ENCODE measurements at regions not wholly inside any gene's neighbourhood (a gene's known extent, or its start where the extent isn't known, plus 50 kb on each side); places are given as distances from the start of the nearest gene placed in this dataset.

- no peaks in the 10 kb centered on the region for H3K27me3 Mint-ChIP-seq
- Histone ChIP-seq H3K36me3 (ENCODE audit: insufficient read depth, low read length) (no peaks in the 10 kb centered on the region), H3K27me3 (ENCODE audit: control insufficient read depth in 1 of 2, insufficient read depth in 2 of 2, low read length in 2 of 2) (no peaks in the 10 kb centered on the region), H3K4me3 (ENCODE audit: low read length) (no peak overlapping the region), H3K9me3 (ENCODE audit: control insufficient read depth in 1 of 2, insufficient read depth in 1 of 2, low read length in 2 of 2) (no peaks in the 10 kb centered on the region), H3K4me1 (ENCODE audit: insufficient read depth, low read length) (no peaks in the 10 kb centered on the region), H3K27ac (ENCODE audit: low read depth in 1 of 2, low read length in 2 of 2) (no peak overlapping the region)
- ATAC-seq (ENCODE audit: poor library complexity) = no peak
- TF ChIP-seq CTCF (IDR thresholded peaks at IDR 0.05) = no peak
- H3K4me1 Mint-ChIP-seq (ENCODE audit: low read depth) = no peaks in the 10 kb centered on the region
- DNase-seq = no peak
- intact Hi-C loops (cut with DNase I, micrococcal nuclease) = no loop called here
- H3K4me3 Mint-ChIP-seq = no peak overlapping the region
- POLR2A ChIA-PET = no interaction called here
- no peaks in the 10 kb centered on the region for H3K36me3 Mint-ChIP-seq (ENCODE audit: low read depth)
- no peaks in the 10 kb centered on the region for H3K9me3 Mint-ChIP-seq
- H3K27ac Mint-ChIP-seq = no peak overlapping the region
- CTCF ChIA-PET = no interaction called here
Measured at GRCh38 chr20:11057624-11058023, 383.8 kb upstream of the JAG1 start.

GRCh38 chr20:11059659-11060058, 385.9 kb upstream of the JAG1 start:
- no peak for DNase-seq
- Mint-ChIP-seq H3K4me1 (ENCODE audit: low read depth) (no peaks in the 10 kb centered on the region), H3K27me3 (no peaks in the 10 kb centered on the region), H3K4me3 (no peak overlapping the region), H3K9me3 (no peaks in the 10 kb centered on the region), H3K36me3 (ENCODE audit: low read depth) (no peaks in the 10 kb centered on the region), H3K27ac (no peak overlapping the region)
- ChIA-PET POLR2A (no interaction called here), CTCF (no interaction called here)
- no peak overlapping the region for H3K4me3 ChIP-seq (ENCODE audit: low read length)
- no peaks in the 10 kb centered on the region for H3K36me3 ChIP-seq (ENCODE audit: insufficient read depth, low read length)
- no peaks in the 10 kb centered on the region for H3K9me3 ChIP-seq (ENCODE audit: control insufficient read depth in 1 of 2, insufficient read depth in 1 of 2, low read length in 2 of 2)
- H3K4me1 ChIP-seq (ENCODE audit: insufficient read depth, low read length) = no peaks in the 10 kb centered on the region
- intact Hi-C loops (cut with DNase I, micrococcal nuclease) = no loop called here
- no peak for TF ChIP-seq CTCF (IDR thresholded peaks at IDR 0.05)
- ATAC-seq (ENCODE audit: poor library complexity) = no peak
- no peak overlapping the region for H3K27ac ChIP-seq (ENCODE audit: low read depth in 1 of 2, low read length in 2 of 2)
- H3K27me3 ChIP-seq (ENCODE audit: control insufficient read depth in 1 of 2, insufficient read depth in 2 of 2, low read length in 2 of 2) = no peaks in the 10 kb centered on the region

GRCh38 chr20:11060423-11061185, 386.8 kb upstream of the JAG1 start:
- CTCF ChIA-PET = no interaction called here
- H3K4me3 Mint-ChIP-seq = no peak overlapping the region
- DNase-seq = no peak
- H3K27me3 ChIP-seq (ENCODE audit: control insufficient read depth in 1 of 2, insufficient read depth in 2 of 2, low read length in 2 of 2) = no peaks in the 10 kb centered on the region
- H3K4me3 ChIP-seq (ENCODE audit: low read length) = no peak overlapping the region
- ATAC-seq (ENCODE audit: poor library complexity) = no peak
- no peak overlapping the region for H3K27ac ChIP-seq (ENCODE audit: low read depth in 1 of 2, low read length in 2 of 2)
- H3K9me3 ChIP-seq (ENCODE audit: control insufficient read depth in 1 of 2, insufficient read depth in 1 of 2, low read length in 2 of 2) = no peaks in the 10 kb centered on the region
- H3K27me3 Mint-ChIP-seq = no peaks in the 10 kb centered on the region
- intact Hi-C loops (cut with DNase I, micrococcal nuclease) = no loop called here
- no peaks in the 10 kb centered on the region for H3K36me3 Mint-ChIP-seq (ENCODE audit: low read depth)
- TF ChIP-seq CTCF (IDR thresholded peaks at IDR 0.05) = no peak
- no peaks in the 10 kb centered on the region for H3K36me3 ChIP-seq (ENCODE audit: insufficient read depth, low read length)
- no peak overlapping the region for H3K27ac Mint-ChIP-seq
- no peaks in the 10 kb centered on the region for H3K9me3 Mint-ChIP-seq
- no peaks in the 10 kb centered on the region for H3K4me1 ChIP-seq (ENCODE audit: insufficient read depth, low read length)
- H3K4me1 Mint-ChIP-seq (ENCODE audit: low read depth) = no peaks in the 10 kb centered on the region
- POLR2A ChIA-PET = no interaction called here

All from CD4-positive, alpha-beta T cell (primary cell).